AG04450 (cell line): ENCODE measurements at regions not wholly inside any gene's neighbourhood (a gene's known extent, or its start where the extent isn't known, plus 50 kb on each side); places are given as distances from the start of the nearest gene placed in this dataset.

Experiments used
- CTCF ChIA-PET: fragments of 300-600, 350-600 bp; formaldehyde crosslinking; extraction: SDS; loops from one replicate; lab custom pipeline; 2022; ENCODE audit warnings: antibody characterized with exemption, inconsistent platforms; lab: Charles Lee
- POLR2A ChIA-PET: fragments of 350-600 bp; formaldehyde crosslinking; extraction: SDS; loops from one replicate; lab custom pipeline; 2021; ENCODE audit warnings: antibody characterized with exemption, inconsistent platforms; lab: Yijun Ruan, JAX
- DNase-seq: peaks from one replicate; pipeline ENCODE4 v3.0.0-alpha.2; 2011; ENCODE audit warnings: low read depth, low spot score
- H3K27ac ChIP-seq: one replicate; pipeline ENCODE4 v1.5.1; 2012; ENCODE audit warnings: low read depth, low read length, control low read depth
- H3K27me3 ChIP-seq: one replicate; pipeline ENCODE4 v1.6.0; 2012; ENCODE audit warnings: low read length; ENCODE audit not compliant: control insufficient read depth, insufficient read depth
- H3K4me3 ChIP-seq: 2 replicates; pipeline ENCODE4 v1.5.1; 2011; ENCODE audit warnings: mild to moderate bottlenecking, low read depth, low read length, control low read depth
- H3K9me3 ChIP-seq: 2 replicates; pipeline ENCODE4 v1.5.1; 2012; ENCODE audit warnings: low read length; ENCODE audit not compliant: control insufficient read depth, insufficient read depth
- CTCF ChIP-seq: IDR thresholded peaks from 2 replicates; pipeline ENCODE4 v1.5.1; 2011; ENCODE audit warnings: low read depth, low read length, control low read depth, inconsistent platforms

- Histone ChIP-seq H3K9me3 (no peaks in the 10 kb centered on the region), H3K27ac (no peak overlapping the region), H3K27me3 (no peaks in the 10 kb centered on the region), H3K4me3 (no peak overlapping the region)
- DNase-seq = no peak
- TF ChIP-seq CTCF = no peak
- ChIA-PET POLR2A (no interaction called here), CTCF (no interaction called here)
Observed at GRCh38 chr21:35855484-35855883, 204.8 kb downstream of the SETD4 start.

- Histone ChIP-seq H3K9me3 (no peaks in the 10 kb centered on the region), H3K4me3 (no peak overlapping the region), H3K27me3 (no peaks in the 10 kb centered on the region), H3K27ac (no peak overlapping the region)
- ChIA-PET POLR2A (no interaction called here), CTCF (no interaction called here)
- no peak for TF ChIP-seq CTCF
- DNase-seq = no peak
Observed at GRCh38 chr21:35854281-35854680, 206.0 kb downstream of the SETD4 start.

- no peak for TF ChIP-seq CTCF
- no peak overlapping the region for H3K4me3 ChIP-seq
- H3K9me3 ChIP-seq = no peaks in the 10 kb centered on the region
- H3K27me3 ChIP-seq = no peaks in the 10 kb centered on the region
- ChIA-PET POLR2A (no interaction called here), CTCF (interaction anchor here (0.8 kb wide), 1 partner anchor 14 kb away, joined by 3 read pairs; no protein-coding TSS in a partner anchor)
- H3K27ac ChIP-seq = no peak overlapping the region
- no peak for DNase-seq
Observed at GRCh38 chr21:35853321-35854239, 206.7 kb downstream of the SETD4 start.

GRCh38 chr21:35852820-35853219 is 207.5 kb downstream of the SETD4 start:
- Histone ChIP-seq H3K27ac (no peak overlapping the region), H3K27me3 (no peaks in the 10 kb centered on the region), H3K9me3 (no peaks in the 10 kb centered on the region), H3K4me3 (no peak overlapping the region)
- no peak for DNase-seq
- POLR2A ChIA-PET = no interaction called here
- TF ChIP-seq CTCF = no peak
- CTCF ChIA-PET = interaction anchor here (0.8 kb wide), 1 partner anchor 13 kb away, joined by 3 read pairs; no protein-coding TSS in a partner anchor

- no peak for TF ChIP-seq CTCF
- H3K9me3 ChIP-seq = no peaks in the 10 kb centered on the region
- POLR2A ChIA-PET = interaction anchor here (0.8 kb wide), 1 partner anchor 968 kb away, joined by 3 read pairs; no protein-coding TSS in a partner anchor
- H3K27ac ChIP-seq = peak overlapping the region; percentile 3
- no peak overlapping the region for H3K4me3 ChIP-seq
- H3K27me3 ChIP-seq = no peaks in the 10 kb centered on the region
- DNase-seq = no peak
- CTCF ChIA-PET = interaction anchor here (0.9 to 2.8 kb wide), 3 partner anchors 10 to 90 kb away, joined by 3 to 20 read pairs (median 5); no protein-coding TSS in a partner anchor
Observed at GRCh38 chr21:35850542-35851103, 209.7 kb downstream of the SETD4 start.
